ENCODE measurements at regions not wholly inside any gene's neighbourhood (a gene's known extent, or its start where the extent isn't known, plus 50 kb on each side); places are given as distances from the start of the nearest gene placed in this dataset.
A peak's percentile ranks its signal among the peaks of the same experiment; 100 is the strongest.

- no peak for DNase-seq
Measured at GRCh38 chr5:105428451-105429380, 1866.1 kb upstream of the NUDT12 start.

DNA sequence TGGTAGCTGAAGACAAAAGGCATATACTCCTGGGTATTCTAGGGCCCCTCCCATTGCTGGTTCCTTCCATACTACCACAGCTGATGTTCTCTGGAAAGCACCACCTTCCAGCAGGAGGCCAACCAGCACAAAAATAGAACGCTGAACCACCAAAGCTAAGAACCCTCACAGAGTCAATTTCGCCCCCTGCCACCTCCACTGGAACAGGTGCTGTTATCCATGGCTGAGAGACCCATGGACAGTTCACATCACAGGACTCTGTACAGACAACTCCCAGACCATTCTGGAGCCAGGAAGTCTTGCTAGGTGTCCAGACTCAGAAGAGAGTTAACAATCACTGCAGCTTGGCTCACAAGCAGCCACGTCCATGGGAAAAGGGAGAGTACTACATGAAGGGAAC, 1851.5 kb upstream of the NUDT12 start:
- no peak for DNase-seq

- DNase-seq, result no peak
Measured at GRCh38 chr5:105413406-105413990, 1850.9 kb upstream of the NUDT12 start.

DNA sequence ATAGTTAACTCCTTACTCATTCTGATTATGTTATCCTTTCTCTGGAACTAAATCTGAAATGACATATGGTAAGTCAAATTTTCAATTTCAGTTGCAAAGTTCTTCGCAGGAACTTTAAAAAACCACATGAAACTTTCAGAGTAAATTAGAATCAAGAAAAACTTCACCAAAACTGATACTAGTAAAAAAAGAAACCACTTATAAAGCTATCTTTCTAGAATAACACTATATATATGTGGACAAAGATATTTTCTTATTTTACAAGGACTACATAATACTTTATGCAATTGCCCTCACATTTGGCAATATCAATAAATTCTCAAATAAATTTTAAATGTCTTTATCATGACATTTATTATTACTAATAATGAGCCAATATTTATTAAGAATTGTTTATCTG, 1847.1 kb upstream of the NUDT12 start:
- DNase-seq, result no peak

- no peak for DNase-seq
Measured at GRCh38 chr5:105407200-105407599, 1844.6 kb upstream of the NUDT12 start.

GRCh38 chr5:105397749-105398148, 1835.2 kb upstream of the NUDT12 start:
- DNase-seq, result no peak

GRCh38 chr5:105392710-105393149, 1830.1 kb upstream of the NUDT12 start:
- DNase-seq, result no peak

- no peak for DNase-seq
Measured at GRCh38 chr5:105392122-105392709, 1829.6 kb upstream of the NUDT12 start.

DNA sequence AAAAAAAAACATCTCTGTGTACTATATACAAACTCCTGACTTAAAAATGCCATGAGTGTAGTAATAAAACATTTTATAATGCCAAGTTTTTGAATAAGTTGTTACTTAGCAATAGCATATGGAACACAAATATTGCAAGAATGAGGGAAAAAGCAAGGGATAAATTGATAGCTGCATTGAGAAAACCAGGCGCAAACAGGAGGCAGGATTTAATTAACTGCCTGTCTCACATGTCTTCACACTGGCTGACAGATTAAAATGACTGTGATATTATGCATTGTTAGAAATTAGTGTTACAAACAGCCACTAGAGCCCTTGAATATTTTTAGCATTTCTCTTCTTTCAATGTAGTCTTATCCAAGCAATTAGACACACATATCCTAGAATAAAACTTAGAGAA, 1817.5 kb upstream of the NUDT12 start:
- no peak for DNase-seq

DNA sequence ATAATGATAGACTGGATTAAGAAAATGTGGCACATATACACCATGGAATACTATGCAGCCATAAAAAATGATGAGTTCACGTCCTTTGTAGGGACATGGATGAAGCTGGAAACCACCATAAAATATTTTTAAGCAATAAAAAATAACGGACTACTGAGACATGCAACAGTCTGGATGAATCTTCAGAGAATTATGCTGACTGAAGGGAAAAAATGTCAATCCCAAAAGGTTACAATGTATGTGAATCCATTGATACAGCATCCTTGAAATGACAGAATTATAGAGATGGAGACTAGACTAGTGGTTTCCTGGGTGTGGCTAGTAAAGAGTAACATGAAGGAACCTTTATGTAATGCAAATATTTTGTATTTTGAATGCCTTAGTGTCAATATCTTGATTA, 1808.6 kb upstream of the NUDT12 start:
- DNase-seq, result no peak

GRCh38 chr5:105350486-105351140, 1788.0 kb upstream of the NUDT12 start:
- no peak for DNase-seq

GRCh38 chr5:105331558-105331957, 1769.0 kb upstream of the NUDT12 start:
- DNase-seq, result no peak

DNA sequence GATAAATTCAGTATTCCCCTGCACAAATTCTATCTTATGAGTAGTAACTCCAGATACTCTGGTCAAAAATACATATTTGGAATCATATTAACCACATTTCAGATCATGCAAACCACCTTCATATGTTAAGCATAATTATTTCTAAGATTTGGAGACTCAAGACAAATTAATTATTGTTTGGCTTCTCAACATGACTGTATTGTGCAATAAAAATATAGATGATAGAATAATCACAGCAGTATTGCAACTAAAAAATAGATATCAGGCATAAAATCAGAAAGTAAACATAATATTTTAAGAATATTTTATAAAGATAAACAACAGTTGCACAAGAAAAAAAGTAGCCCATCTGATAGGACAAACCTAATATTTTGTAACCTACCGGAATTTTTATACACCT, 1767.6 kb upstream of the NUDT12 start:
- no peak for DNase-seq

DNA sequence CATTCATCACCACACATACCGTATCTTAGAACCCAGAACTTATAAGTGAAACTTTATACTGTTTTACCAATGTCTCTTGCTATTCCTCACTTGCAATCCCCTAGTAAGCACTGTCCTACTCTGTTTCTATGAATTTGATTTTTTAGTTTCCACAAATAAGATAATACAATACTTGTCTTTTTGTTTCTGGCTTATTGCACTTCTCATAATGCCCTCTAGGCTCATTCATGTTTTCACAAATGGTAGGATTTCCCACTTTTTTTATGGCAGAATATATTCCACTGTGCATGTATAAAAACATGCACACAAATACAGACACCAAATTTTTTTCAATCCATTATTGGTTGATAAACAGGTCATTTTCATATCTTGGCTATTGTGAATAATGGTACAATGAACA, 1742.3 kb upstream of the NUDT12 start:
- DNase-seq, result no peak

- no peak for DNase-seq
Measured at GRCh38 chr5:105288946-105289345, 1726.4 kb upstream of the NUDT12 start.

GRCh38 chr5:105283134-105283533, 1720.5 kb upstream of the NUDT12 start:
- DNase-seq, result no peak

- DNase-seq, result no peak
Measured at GRCh38 chr5:105274079-105274478, 1711.5 kb upstream of the NUDT12 start.

DNA sequence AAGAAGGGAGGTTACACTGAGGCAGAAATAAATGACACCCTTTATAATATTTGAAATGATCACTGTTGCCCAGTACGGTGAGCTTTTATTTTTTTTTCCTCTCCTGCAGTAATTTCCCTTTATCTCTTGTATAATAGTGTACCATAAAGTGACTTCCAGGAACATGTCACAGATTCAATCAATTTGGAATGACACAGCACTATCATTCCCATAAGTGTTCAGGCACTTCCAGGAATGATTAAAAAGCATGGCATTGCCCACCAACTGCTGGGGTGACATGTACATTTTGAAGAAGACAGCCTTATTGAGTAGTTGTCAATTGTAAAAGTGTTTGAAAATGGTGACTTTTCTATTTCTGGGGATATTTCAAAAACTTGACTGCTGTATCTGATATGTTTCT, 1700.9 kb upstream of the NUDT12 start:
- DNase-seq, result no peak

DNA sequence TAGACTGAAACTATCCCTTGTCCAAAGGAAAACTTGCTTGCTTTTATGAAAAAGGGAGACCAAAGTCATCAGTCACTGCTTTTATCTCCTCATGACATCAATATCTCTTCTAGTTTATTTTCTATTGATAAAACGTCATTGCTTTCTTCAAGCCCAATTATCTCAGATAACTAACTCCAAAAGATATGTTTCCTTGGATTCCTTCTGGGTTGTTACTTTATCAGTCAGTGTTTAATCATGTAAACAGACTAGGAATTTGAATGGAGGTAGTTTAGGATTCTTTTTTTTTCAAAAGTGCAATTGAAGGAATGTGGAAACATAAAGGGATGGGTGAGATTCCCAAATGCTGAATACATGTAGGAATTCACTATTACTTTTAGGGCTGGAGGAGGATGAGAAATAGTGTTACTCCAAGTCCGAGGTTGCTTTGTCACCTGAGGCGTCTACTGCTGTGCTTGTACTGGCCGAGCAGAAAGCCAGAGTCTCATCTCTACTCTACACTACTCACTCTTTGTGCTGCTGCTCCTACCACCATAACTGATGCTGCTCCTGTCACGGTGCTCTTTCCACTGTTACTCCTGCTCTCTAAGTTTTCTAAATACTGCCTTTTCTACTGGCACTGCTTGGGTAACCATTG, 1697.1 kb upstream of the NUDT12 start:
- no peak for DNase-seq

DNA sequence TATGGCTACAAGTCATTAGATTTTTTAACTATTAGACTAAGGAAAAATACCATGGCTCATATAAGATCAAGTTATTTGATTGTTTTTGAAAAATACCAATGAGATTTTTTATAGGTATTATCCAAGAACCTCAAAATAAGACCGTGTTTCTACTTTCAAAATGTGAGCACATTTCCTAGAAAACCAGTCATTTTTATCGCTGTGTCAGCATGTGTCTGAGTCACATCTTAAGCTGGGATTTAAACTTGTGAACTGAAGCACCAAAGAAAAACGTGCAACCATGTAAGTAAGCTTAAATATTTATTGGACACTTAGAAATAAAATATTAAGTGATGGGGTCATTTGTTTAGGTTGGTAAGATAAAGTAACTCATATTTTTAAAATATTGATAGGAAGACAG, 1676.0 kb upstream of the NUDT12 start:
- no peak for DNase-seq

DNA sequence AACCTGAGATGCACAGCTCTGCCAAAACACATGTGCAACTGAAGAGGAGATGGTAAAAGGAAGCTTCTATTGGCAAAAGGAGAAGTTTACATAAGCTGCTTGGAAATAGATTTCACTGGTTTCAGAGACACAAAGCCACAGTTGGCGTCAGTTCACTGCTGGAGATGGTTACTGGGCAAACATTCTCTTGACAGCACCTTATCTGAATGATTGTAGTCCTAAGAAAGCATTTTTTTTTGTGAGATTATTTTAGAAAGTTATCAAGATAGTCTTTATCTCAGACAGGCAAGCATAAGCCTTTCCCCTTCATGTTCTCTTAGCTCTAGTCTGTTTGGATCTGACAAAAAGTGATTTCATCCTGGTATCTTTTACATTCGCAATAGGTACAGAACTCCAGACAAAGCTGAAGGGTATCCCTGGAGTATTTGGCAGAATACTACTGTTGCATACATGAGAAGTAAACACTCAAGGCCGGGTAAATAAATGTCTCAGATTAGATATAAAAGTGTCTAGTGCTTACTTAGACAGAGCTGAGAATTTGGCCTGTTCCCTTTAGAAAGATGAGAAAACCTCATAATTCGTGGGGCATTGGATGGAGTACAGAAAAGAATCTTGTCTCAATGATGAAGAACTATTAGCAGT, 1668.0 kb upstream of the NUDT12 start:
- peak; percentile 1 for DNase-seq

DNA sequence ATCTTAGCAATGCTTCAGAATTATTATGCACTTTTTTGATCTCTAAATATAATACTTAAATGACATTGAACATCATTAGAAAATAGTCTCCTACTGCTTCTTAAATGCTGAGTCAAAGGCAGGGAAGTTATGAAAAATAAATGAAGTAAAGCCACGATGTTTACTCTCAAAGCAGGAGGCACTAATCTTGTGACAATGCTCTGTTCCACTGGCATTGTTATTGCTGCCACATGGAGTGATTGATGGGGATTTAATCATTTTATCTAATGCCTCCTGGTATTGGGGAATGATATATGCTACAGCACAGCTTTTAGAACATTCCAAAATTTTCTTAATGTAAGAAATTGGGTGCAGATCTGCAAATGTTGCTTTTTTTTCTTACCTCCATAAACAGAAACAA, 1655.4 kb upstream of the NUDT12 start:
- DNase-seq, result no peak

DNA sequence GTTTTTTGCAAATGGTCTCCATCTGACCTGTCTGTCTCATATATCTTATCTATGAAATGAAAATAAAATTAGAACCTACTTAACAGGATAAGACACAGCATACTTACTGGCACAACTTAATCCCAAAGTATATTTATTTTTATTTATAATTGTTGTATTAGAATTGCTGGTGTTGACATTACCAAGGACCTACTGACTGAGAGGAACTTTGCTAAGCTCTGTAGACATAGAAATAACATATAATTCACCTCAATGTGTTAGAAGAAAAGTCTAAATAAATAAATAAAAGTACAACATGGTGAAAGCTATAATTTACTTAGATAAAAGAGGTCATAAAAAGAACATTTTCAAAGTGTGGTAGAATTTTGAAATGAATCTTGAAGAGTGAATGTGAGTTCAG, 1650.5 kb upstream of the NUDT12 start:
- DNase-seq, result no peak

Measured in NCI-H510A treated with DMSO at 0.1 percent for 48 hours (cell line).